ENCODE measurements at regions not wholly inside any gene's neighbourhood (a gene's known extent, or its start where the extent isn't known, plus 50 kb on each side); places are given as distances from the start of the nearest gene placed in this dataset.
"Not testable (repeated sequence)": the region's sequence is repeated elsewhere in the genome, so short reads cannot be mapped to it uniquely, and the experiment has no call there.

- no peak for DNase-seq
Measured at GRCh38 chr13:24997367-24997967, 98.5 kb upstream of the PABPC3 start.

- no peak for DNase-seq
Measured at GRCh38 chr13:24998433-24998832, 97.5 kb upstream of the PABPC3 start.

GRCh38 chr13:25001476-25002206 is 94.3 kb upstream of the PABPC3 start:
- DNase-seq, result no peak

- DNase-seq, result not testable (repeated sequence)
Measured at GRCh38 chr13:25002311-25002710, 93.6 kb upstream of the PABPC3 start.

- not testable (repeated sequence) for DNase-seq
Measured at GRCh38 chr13:25004489-25004888, 91.4 kb upstream of the PABPC3 start.

- not testable (repeated sequence) for DNase-seq
Measured at GRCh38 chr13:25005050-25005497, 90.9 kb upstream of the PABPC3 start.

GRCh38 chr13:25007389-25007788 is 88.5 kb upstream of the PABPC3 start:
- DNase-seq, result not testable (repeated sequence)

- DNase-seq, result not testable (repeated sequence)
Measured at GRCh38 chr13:25014398-25014973, 81.5 kb upstream of the PABPC3 start.

GRCh38 chr13:25017176-25017575 is 78.8 kb upstream of the PABPC3 start:
- DNase-seq, result not testable (repeated sequence)

GRCh38 chr13:25017808-25018728 is 77.9 kb upstream of the PABPC3 start:
- peak; percentile 24 for DNase-seq

GRCh38 chr13:25018729-25019115 is 77.2 kb upstream of the PABPC3 start:
- no peak for DNase-seq

- DNase-seq, result not testable (repeated sequence)
Measured at GRCh38 chr13:25019741-25020140, 76.2 kb upstream of the PABPC3 start.

- no peak for DNase-seq
Measured at GRCh38 chr13:25024175-25024574, 71.8 kb upstream of the PABPC3 start.

- DNase-seq, result no peak
Measured at GRCh38 chr13:25032160-25032559, 63.8 kb upstream of the PABPC3 start.

- DNase-seq, result no peak
Measured at GRCh38 chr13:25034173-25034572, 61.8 kb upstream of the PABPC3 start.

GRCh38 chr13:25037057-25037813 is 58.7 kb upstream of the PABPC3 start:
- DNase-seq, result no peak

GRCh38 chr13:25042151-25042865 is 53.6 kb upstream of the PABPC3 start:
- DNase-seq, result no peak

- DNase-seq, result no peak
Measured at GRCh38 chr13:25044071-25044470, 51.9 kb upstream of the PABPC3 start.

All from activated effector memory CD4-positive, alpha-beta T cell treated with Interleukin-2 at 50 U/mL for 16 hours (primary cell).